Mammary epithelial cell (primary cell): ENCODE measurements at regions not wholly inside any gene's neighbourhood (a gene's known extent, or its start where the extent isn't known, plus 50 kb on each side); places are given as distances from the start of the nearest gene placed in this dataset.

Source experiments
- CTCF ChIP-seq, 2 donors: IDR thresholded peaks in 1 of 2; conservative IDR thresholded peaks in 1 of 2; 2 replicates each; pipeline ENCODE4 v1.5.1; 2011 to 2012; ENCODE audit warnings: inconsistent platforms in 2 of 2, low read length in 2 of 2, mild to moderate bottlenecking in 2 of 2, control low read depth in 1 of 2, low read depth in 1 of 2; ENCODE audit not compliant: insufficient read depth in 1 of 2; ENCODE audit errors: extremely low read depth in 1 of 2
- EZH2 ChIP-seq: IDR thresholded peaks from 2 replicates; pipeline ENCODE4 v1.6.1; 2012; ENCODE audit warnings: low read length, inconsistent platforms, borderline replicate concordance

GRCh38 chr10:1886039-1886438 lies 148.7 kb upstream of the ADARB2 start:
- TF ChIP-seq EZH2 (no peak), CTCF (conservative IDR thresholded peaks at IDR 0.05 in 1 of 2, IDR thresholded peaks at IDR 0.05 in 1 of 2; ENCODE audit: extremely low read depth in 1 of 2, insufficient read depth in 1 of 2, low read depth in 1 of 2, low read length in 2 of 2) (no peak)
